HG03139 (cell line): ENCODE measurements at regions not wholly inside any gene's neighbourhood (a gene's known extent, or its start where the extent isn't known, plus 50 kb on each side); places are given as distances from the start of the nearest gene placed in this dataset.

ENCODE experiments used
- ATAC-seq: cut with Tn5 transposase; IDR thresholded peaks from one replicate; pipeline ENCODE4 v1.9.1; 2021; ENCODE audit not compliant: unreplicated experiment

- no peak for ATAC-seq
Observed at GRCh38 chr1:96641282-96641681, 80.3 kb upstream of the PTBP2 start.

- no peak for ATAC-seq
Observed at GRCh38 chr1:96643519-96643918, 78.1 kb upstream of the PTBP2 start.

- no peak for ATAC-seq
Observed at GRCh38 chr1:96649301-96649700, 72.3 kb upstream of the PTBP2 start.

- ATAC-seq = no peak
Observed at GRCh38 chr1:96651517-96651916, 70.1 kb upstream of the PTBP2 start.

GRCh38 chr1:96660051-96660450, 61.5 kb upstream of the PTBP2 start:
- ATAC-seq = no peak

- no peak for ATAC-seq
Observed at GRCh38 chr1:96660503-96660902, 61.1 kb upstream of the PTBP2 start.
